Heart right ventricle (tissue), 16 donors: ENCODE measurements at regions not wholly inside any gene's neighbourhood (a gene's known extent, or its start where the extent isn't known, plus 50 kb on each side); places are given as distances from the start of the nearest gene placed in this dataset.

Source experiments
- ATAC-seq, 8 donors: fragments of 200-7000 bp; cut with Tn5 transposase; one replicate each; pipeline ENCODE4 v1.9.1; 2020; ENCODE audit warnings: mild to moderate bottlenecking in 8 of 8, moderate library complexity in 8 of 8, moderate number of reproducible peaks in 1 of 8
- DNase-seq, 2 donors: peaks; one replicate each; pipeline ENCODE4 v3.0.0-alpha.2; 2020
- H3K27ac ChIP-seq, 10 donors: fragments of 200-600 bp; sonication (generic) in 2 of 10; one replicate each; pipeline versions ENCODE4 v1.5.0 to v1.8.0; 2020 to 2022; ENCODE audit warnings: mild to moderate bottlenecking in 3 of 10
- H3K27me3 ChIP-seq, 7 donors: fragments of 200-600 bp; one replicate each; pipeline ENCODE4 v1.8.0; 2021 to 2022; ENCODE audit warnings: mild to moderate bottlenecking in 2 of 7
- H3K36me3 ChIP-seq, 9 donors: fragments of 200-600 bp; sonication (generic) in 1 of 9; one replicate each; pipeline versions ENCODE4 v1.5.0 to v1.8.0; 2020 to 2022; ENCODE audit warnings: mild to moderate bottlenecking in 2 of 9
- H3K4me1 ChIP-seq, 9 donors: fragments of 200-600 bp; sonication (generic) in 1 of 9; one replicate each; pipeline versions ENCODE4 v1.5.0 to v1.8.0; 2020 to 2022; ENCODE audit warnings: mild to moderate bottlenecking in 4 of 9
- H3K4me3 ChIP-seq, 10 donors: fragments of 200-600 bp; sonication (generic) in 2 of 10; one replicate each; pipeline versions ENCODE4 v1.5.0 to v1.8.0; 2020 to 2022; ENCODE audit warnings: mild to moderate bottlenecking in 7 of 10, moderate library complexity in 2 of 10
- H3K9me3 ChIP-seq, 11 donors: fragments of 200-600 bp in 10 of 11; sonication (generic) in 2 of 11; one replicate each; pipeline versions ENCODE4 v1.5.0 to v1.8.0; 2013 to 2022; ENCODE audit warnings: mild to moderate bottlenecking in 2 of 11, control low read depth in 1 of 11, moderate library complexity in 1 of 11
- WGBS, 2 donors: extraction: QIAGEN DNeasy Blood & Tissue Kit; methylation state at CpG; one replicate each; pipeline ENCODE4 v1.1.7; 2013; ENCODE audit warnings: inconsistent platforms in 1 of 2; 5-methylcytosine and 5-hydroxymethylcytosine counted together
- intact Hi-C, 10 donors: fragments of 100-400 bp; cut with DNase I; formaldehyde crosslinking; loops; one replicate each; pipeline versions ENCODE4 v1.11.1 to v1.14.2; 2022
- TF ChIP-seq, protein P1 (sequence below), 9 donors: fragments of 200-600 bp; sonication (generic) in 2 of 9; IDR thresholded peaks; one replicate each; pipeline versions ENCODE4 v1.5.0 to v1.8.0; 2021 to 2022; ENCODE audit warnings: antibody characterized with exemption in 9 of 9, mild to moderate bottlenecking in 5 of 9, moderate library complexity in 1 of 9
- donor health status: Arrhythmogenic right ventricular cardiomyopathy.
- donor health status: ischemic (EF 13 %, LVEDD 7.1; RV severe dilation, severe dysfunction).
- donor health status: healthy with polysubstance abuse.
- donor health status: DM: no; HTN: yes; CAD: no.
- donor health status: DM: no; HTN: no; CAD: no.
- donor health status: ischemic (EF 25% LVEDD 6.9; RV normal size, moderate dysfunction).
- donor health status: ischemic (EF 25% LVEDD 5.7; RV mildly dilated, moderate dysfunction).
- donor health status: healthy.
- donor health status: DM: yes; HTN: yes; CAD: no.
- donor health status: Ischemic cardiomyopathy.
- donor health status: ischemic (EF 35%, LVEDD 5.7; RV mildly dilated, moderate dysfunction).
- donor health status: nonischemic (EF 11% LVEDD 7.7; RV severe dilation, severe dysfunction).
- donor health status: DM: yes; HTN: yes; CAD: no.
- donor health status: PGD.
- donor health status: ischemic (EF 29% LVEDD 5.4; RV normal size, mild dysfunction).
- donor health status: nonischemic (EF 23%, LVEDD 6.1; RV moderate dilation, normal function).

DNA sequence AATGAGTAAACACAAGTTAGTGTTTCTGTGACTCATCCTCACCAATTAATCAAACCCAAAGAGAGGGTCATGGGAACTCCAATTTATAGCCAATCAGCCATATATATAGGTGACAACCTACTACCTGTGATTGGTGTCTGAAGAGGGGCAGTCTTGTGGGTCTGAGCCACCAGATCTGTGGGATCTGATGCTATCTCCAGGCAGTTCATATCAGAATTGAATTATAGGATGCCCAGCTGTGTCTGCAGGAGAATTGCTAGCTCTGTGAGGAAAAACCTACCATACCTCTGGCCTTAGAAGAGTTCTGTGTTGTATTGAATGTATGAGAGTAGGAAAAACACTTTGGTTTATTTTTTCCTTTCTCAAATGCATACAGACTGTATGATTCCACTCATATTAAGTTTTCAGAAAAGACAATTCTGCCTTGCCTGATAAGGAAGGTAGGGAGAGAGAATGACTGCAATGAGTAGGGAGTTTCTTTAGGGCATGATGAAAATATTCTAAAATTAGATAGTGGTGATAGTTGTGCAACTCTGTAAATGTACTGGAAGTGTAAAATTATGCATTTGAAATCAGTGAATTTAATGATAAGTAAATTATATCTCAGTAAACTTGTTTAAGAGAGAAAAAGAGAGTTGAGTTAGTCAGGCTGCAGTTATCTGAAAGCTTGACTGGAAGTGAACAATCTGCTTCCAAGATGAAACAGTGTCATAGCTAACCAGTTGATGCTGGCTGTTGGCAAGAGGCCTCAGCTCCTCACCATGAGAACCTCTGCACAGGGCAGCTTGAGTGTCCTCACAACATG is 274.9 kb downstream of the AUH start:
- intact Hi-C loops = loop anchor here in 5 of 10 donors (5.0 to 10.0 kb wide), 4 partner anchors 340 to 598 kb away; no protein-coding TSS in a partner anchor
- no peak overlapping the region for H3K4me3 ChIP-seq
- H3K4me1 ChIP-seq = peaks cover 0 to 17% (median 0%) of the 10 kb centered on the region in 9 donors
- no peak for ATAC-seq
- TF ChIP-seq, protein P1, sequence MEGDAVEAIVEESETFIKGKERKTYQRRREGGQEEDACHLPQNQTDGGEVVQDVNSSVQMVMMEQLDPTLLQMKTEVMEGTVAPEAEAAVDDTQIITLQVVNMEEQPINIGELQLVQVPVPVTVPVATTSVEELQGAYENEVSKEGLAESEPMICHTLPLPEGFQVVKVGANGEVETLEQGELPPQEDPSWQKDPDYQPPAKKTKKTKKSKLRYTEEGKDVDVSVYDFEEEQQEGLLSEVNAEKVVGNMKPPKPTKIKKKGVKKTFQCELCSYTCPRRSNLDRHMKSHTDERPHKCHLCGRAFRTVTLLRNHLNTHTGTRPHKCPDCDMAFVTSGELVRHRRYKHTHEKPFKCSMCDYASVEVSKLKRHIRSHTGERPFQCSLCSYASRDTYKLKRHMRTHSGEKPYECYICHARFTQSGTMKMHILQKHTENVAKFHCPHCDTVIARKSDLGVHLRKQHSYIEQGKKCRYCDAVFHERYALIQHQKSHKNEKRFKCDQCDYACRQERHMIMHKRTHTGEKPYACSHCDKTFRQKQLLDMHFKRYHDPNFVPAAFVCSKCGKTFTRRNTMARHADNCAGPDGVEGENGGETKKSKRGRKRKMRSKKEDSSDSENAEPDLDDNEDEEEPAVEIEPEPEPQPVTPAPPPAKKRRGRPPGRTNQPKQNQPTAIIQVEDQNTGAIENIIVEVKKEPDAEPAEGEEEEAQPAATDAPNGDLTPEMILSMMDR (IDR thresholded peaks at IDR 0.05) = no peak
- peaks cover 0 to 4% (median 0%) of the 10 kb centered on the region in 11 donors for H3K9me3 ChIP-seq
- H3K27ac ChIP-seq = no peak overlapping the region
- H3K36me3 ChIP-seq = no peaks in the 10 kb centered on the region
- DNase-seq = no peak
- no peaks in the 10 kb centered on the region for H3K27me3 ChIP-seq

DNA sequence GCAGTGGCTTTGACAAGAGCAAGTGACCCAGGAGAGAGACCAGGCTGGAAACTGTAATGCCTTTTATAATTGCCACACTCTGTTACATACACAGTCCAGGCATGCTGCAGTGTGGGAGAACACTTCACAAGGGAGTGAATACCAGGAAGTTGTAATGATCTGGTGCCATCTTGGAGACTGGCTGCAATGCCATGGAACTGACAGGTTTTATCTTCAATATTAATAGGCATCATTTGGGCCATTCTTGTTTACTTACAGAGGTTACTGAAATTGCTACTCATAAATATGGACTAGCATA is 274.3 kb downstream of the AUH start:
- TF ChIP-seq, protein P1 (IDR thresholded peaks at IDR 0.05) = no peak
- DNase-seq (no peak), ATAC-seq (no peak)
- H3K4me1 ChIP-seq = peaks cover 0 to 17% (median 0%) of the 10 kb centered on the region in 9 donors
- H3K4me3 ChIP-seq = no peak overlapping the region
- H3K9me3 ChIP-seq = peaks cover 0 to 4% (median 0%) of the 10 kb centered on the region in 11 donors
- no peak overlapping the region for H3K27ac ChIP-seq
- intact Hi-C loops = loop anchor here in 5 of 10 donors (5.0 to 10.0 kb wide), 4 partner anchors 340 to 597 kb away; no protein-coding TSS in a partner anchor
- H3K27me3 ChIP-seq = no peaks in the 10 kb centered on the region
- no peaks in the 10 kb centered on the region for H3K36me3 ChIP-seq

GRCh38 chr9:91089405-91090129 is 272.2 kb downstream of the AUH start:
- peaks cover 0 to 17% (median 0%) of the 10 kb centered on the region in 9 donors for H3K4me1 ChIP-seq
- no peaks in the 10 kb centered on the region for H3K36me3 ChIP-seq
- H3K4me3 ChIP-seq = no peak overlapping the region
- ATAC-seq = peak; percentile 65 to 85 (median 80)
- H3K27ac ChIP-seq = no peak overlapping the region
- H3K9me3 ChIP-seq = peaks cover 0 to 20% (median 8%) of the 10 kb centered on the region in 11 donors
- intact Hi-C loops = loop anchor here in 7 of 10 donors (2.0 to 10.0 kb wide), 7 partner anchors 333 to 595 kb away; partner anchors contain the start of gene NFIL3 (in 3 of the 7)
- peak in 1 of 2 donors; percentile 21 for DNase-seq
- 28 to 33% methylated on average over 6 of the region's 6 CpGs for WGBS, 2 donors
- TF ChIP-seq, protein P1 (IDR thresholded peaks at IDR 0.05) = peak in 7 of 9 donors; percentile 49 to 70 (median 60)
- no peaks in the 10 kb centered on the region for H3K27me3 ChIP-seq

- no peaks in the 10 kb centered on the region for H3K27me3 ChIP-seq
- DNase-seq (no peak), ATAC-seq (no peak)
- TF ChIP-seq, protein P1 (IDR thresholded peaks at IDR 0.05) = no peak
- peaks cover 0 to 23% (median 8%) of the 10 kb centered on the region in 11 donors for H3K9me3 ChIP-seq
- H3K36me3 ChIP-seq = no peaks in the 10 kb centered on the region
- no peak overlapping the region for H3K4me3 ChIP-seq
- peaks cover 0 to 15% (median 0%) of the 10 kb centered on the region in 9 donors for H3K4me1 ChIP-seq
- intact Hi-C loops = loop anchor here in 4 of 10 donors (2.0 to 10.0 kb wide), 3 partner anchors 332 to 343 kb away; partner anchors contain the start of gene NFIL3 (in 3 of the 4)
- H3K27ac ChIP-seq = no peak overlapping the region
- 81% methylated on average over 5 of the region's 5 CpGs for WGBS, 2 donors
Measured at GRCh38 chr9:91090130-91090410, 271.6 kb downstream of the AUH start.
